Activated CD4-positive, alpha-beta memory T cell treated with anti-CD3 and anti-CD28 coated beads, Interleukin-2, amount 10 ng/mL, durations not matched to agents 7 days and 5 days (primary cell): ENCODE measurements at regions not wholly inside any gene's neighbourhood (a gene's known extent, or its start where the extent isn't known, plus 50 kb on each side); places are given as distances from the start of the nearest gene placed in this dataset.

Experiments used
- CTCF ChIA-PET: fragments of 350-600 bp; sonication (Branson Sonifier 250); formaldehyde crosslinking; loops from one replicate; lab custom pipeline; 2021; ENCODE audit warnings: antibody characterized with exemption, inconsistent platforms; lab: Charles Lee
- POLR2A ChIA-PET: fragments of 350-600 bp; sonication (Branson Sonifier 250); formaldehyde crosslinking; loops from one replicate; lab custom pipeline; 2021; ENCODE audit warnings: antibody characterized with exemption; lab: Charles Lee
- DNase-seq: peaks from one replicate; pipeline ENCODE4 v3.0.0-alpha.2; 2020
- H3K27ac Mint-ChIP-seq: one replicate; pipeline ENCODE4 v1.8.0; 2021; ENCODE audit warnings: mild to moderate bottlenecking, mixed read lengths
- H3K27me3 Mint-ChIP-seq: one replicate; pipeline ENCODE4 v1.8.0; 2021; ENCODE audit warnings: mixed read lengths
- H3K36me3 Mint-ChIP-seq: one replicate; pipeline ENCODE4 v1.8.0; 2021; ENCODE audit warnings: low read depth, mixed read lengths
- H3K4me1 Mint-ChIP-seq: one replicate; pipeline ENCODE4 v1.8.0; 2021; ENCODE audit warnings: mixed read lengths
- H3K4me3 Mint-ChIP-seq: one replicate; pipeline ENCODE4 v1.8.0; 2021; ENCODE audit warnings: mild to moderate bottlenecking, mixed read lengths
- H3K9me3 Mint-ChIP-seq: one replicate; pipeline ENCODE4 v1.8.0; 2021; ENCODE audit warnings: mixed read lengths

- CTCF ChIA-PET: interaction anchor here (0.6 to 1.6 kb wide), 13 partner anchors 18 to 362 kb away, joined by 3 to 12 read pairs (median 4); no protein-coding TSS in a partner anchor
- H3K4me3 Mint-ChIP-seq: peak overlapping the region; percentile 31
- peak; percentile 83 for DNase-seq
- H3K9me3 Mint-ChIP-seq: no peaks in the 10 kb centered on the region
- peak overlapping the region; percentile 77 for H3K27ac Mint-ChIP-seq
- H3K36me3 Mint-ChIP-seq: peaks cover 54% of the 10 kb centered on the region
- peaks cover 33% of the 10 kb centered on the region for H3K4me1 Mint-ChIP-seq
- no peaks in the 10 kb centered on the region for H3K27me3 Mint-ChIP-seq
- POLR2A ChIA-PET: interaction anchor here (0.6 to 3.4 kb wide), 22 partner anchors 10 to 354 kb away, joined by 3 to 40 read pairs (median 6); partner anchors contain the start of gene NFIL3
These were observed 269.8 kb downstream of the SYK start for GRCh38 chr9:91071184-91071990.

GRCh38 chr9:91073049-91073810 is 271.6 kb downstream of the SYK start:
- Mint-ChIP-seq H3K4me1 (peaks cover 32% of the 10 kb centered on the region), H3K36me3 (peaks cover 54% of the 10 kb centered on the region), H3K9me3 (no peaks in the 10 kb centered on the region), H3K4me3 (no peak overlapping the region), H3K27ac (peak overlapping the region; percentile 36), H3K27me3 (no peaks in the 10 kb centered on the region)
- CTCF ChIA-PET: no interaction called here
- no peak for DNase-seq
- POLR2A ChIA-PET: interaction anchor here (2.9 to 3.4 kb wide), 2 partner anchors 28 to 78 kb away, joined by 27 to 40 read pairs; no protein-coding TSS in a partner anchor

- no peak for DNase-seq
- H3K27me3 Mint-ChIP-seq: no peaks in the 10 kb centered on the region
- no peaks in the 10 kb centered on the region for H3K9me3 Mint-ChIP-seq
- H3K36me3 Mint-ChIP-seq: peaks cover 54% of the 10 kb centered on the region
- no peak overlapping the region for H3K4me3 Mint-ChIP-seq
- CTCF ChIA-PET: no interaction called here
- POLR2A ChIA-PET: no interaction called here
- no peak overlapping the region for H3K27ac Mint-ChIP-seq
- H3K4me1 Mint-ChIP-seq: peaks cover 34% of the 10 kb centered on the region
These were observed 272.5 kb downstream of the SYK start for GRCh38 chr9:91073811-91074771.

- CTCF ChIA-PET: no interaction called here
- no peak overlapping the region for H3K4me3 Mint-ChIP-seq
- POLR2A ChIA-PET: no interaction called here
- peaks cover 52% of the 10 kb centered on the region for H3K36me3 Mint-ChIP-seq
- peaks cover 30% of the 10 kb centered on the region for H3K4me1 Mint-ChIP-seq
- H3K27ac Mint-ChIP-seq: no peak overlapping the region
- H3K27me3 Mint-ChIP-seq: no peaks in the 10 kb centered on the region
- DNase-seq: no peak
- no peaks in the 10 kb centered on the region for H3K9me3 Mint-ChIP-seq
These were observed 273.2 kb downstream of the SYK start for GRCh38 chr9:91074866-91075265.

GRCh38 chr9:91075279-91075678 is 273.7 kb downstream of the SYK start:
- H3K4me1 Mint-ChIP-seq: peaks cover 32% of the 10 kb centered on the region
- DNase-seq: no peak

GRCh38 chr9:91077624-91078368 is 276.2 kb downstream of the SYK start:
- H3K36me3 Mint-ChIP-seq: peaks cover 70% of the 10 kb centered on the region
- no peak for DNase-seq
- H3K4me3 Mint-ChIP-seq: no peak overlapping the region
- CTCF ChIA-PET: no interaction called here
- peaks cover 12% of the 10 kb centered on the region for H3K4me1 Mint-ChIP-seq
- H3K27me3 Mint-ChIP-seq: peaks cover under 1% of the 10 kb centered on the region
- POLR2A ChIA-PET: interaction anchor here (0.7 to 1.0 kb wide), 3 partner anchors 8 to 24 kb away, joined by 3 read pairs; no protein-coding TSS in a partner anchor
- no peak overlapping the region for H3K27ac Mint-ChIP-seq
- H3K9me3 Mint-ChIP-seq: peaks cover 3% of the 10 kb centered on the region

More at GRCh38 chr9:91075279-91075678, 273.7 kb downstream of the SYK start:
- Mint-ChIP-seq H3K9me3 (no peaks in the 10 kb centered on the region), H3K27ac (no peak overlapping the region), H3K4me3 (no peak overlapping the region), H3K36me3 (peaks cover 56% of the 10 kb centered on the region), H3K27me3 (no peaks in the 10 kb centered on the region)
- POLR2A ChIA-PET: no interaction called here
- CTCF ChIA-PET: no interaction called here

GRCh38 chr9:91078369-91078695 is 276.7 kb downstream of the SYK start:
- peaks cover 1% of the 10 kb centered on the region for H3K27me3 Mint-ChIP-seq
- POLR2A ChIA-PET: interaction anchor here (0.7 to 1.0 kb wide), 2 partner anchors 21 to 23 kb away, joined by 3 read pairs; no protein-coding TSS in a partner anchor
- CTCF ChIA-PET: no interaction called here
- DNase-seq: no peak
- no peak overlapping the region for H3K27ac Mint-ChIP-seq
- H3K4me3 Mint-ChIP-seq: no peak overlapping the region
- peaks cover 4% of the 10 kb centered on the region for H3K9me3 Mint-ChIP-seq
- H3K36me3 Mint-ChIP-seq: peaks cover 73% of the 10 kb centered on the region
- H3K4me1 Mint-ChIP-seq: peaks cover 10% of the 10 kb centered on the region

GRCh38 chr9:91082731-91083130 is 279.0 kb downstream of the AUH start:
- ChIA-PET POLR2A (interaction anchor here (1.2 kb wide), 1 partner anchor 68 kb away, joined by 3 read pairs; no protein-coding TSS in a partner anchor), CTCF (no interaction called here)
- peaks cover 1% of the 10 kb centered on the region for H3K27me3 Mint-ChIP-seq
- DNase-seq: no peak
- peaks cover 7% of the 10 kb centered on the region for H3K9me3 Mint-ChIP-seq
- H3K27ac Mint-ChIP-seq: no peak overlapping the region
- H3K4me1 Mint-ChIP-seq: peaks cover 31% of the 10 kb centered on the region
- H3K36me3 Mint-ChIP-seq: peaks cover 81% of the 10 kb centered on the region
- no peak overlapping the region for H3K4me3 Mint-ChIP-seq

- peaks cover 1% of the 10 kb centered on the region for H3K27me3 Mint-ChIP-seq
- no peak for DNase-seq
- CTCF ChIA-PET: no interaction called here
- H3K27ac Mint-ChIP-seq: no peak overlapping the region
- H3K4me1 Mint-ChIP-seq: peaks cover 35% of the 10 kb centered on the region
- H3K4me3 Mint-ChIP-seq: no peak overlapping the region
- POLR2A ChIA-PET: interaction anchor here (0.8 to 1.2 kb wide), 2 partner anchors 8 to 340 kb away, joined by 3 read pairs; no protein-coding TSS in a partner anchor
- peaks cover 83% of the 10 kb centered on the region for H3K36me3 Mint-ChIP-seq
- peaks cover 8% of the 10 kb centered on the region for H3K9me3 Mint-ChIP-seq
These were observed 276.7 kb downstream of the AUH start for GRCh38 chr9:91084896-91085516.

GRCh38 chr9:91085517-91086291 is 276.0 kb downstream of the AUH start:
- CTCF ChIA-PET: no interaction called here
- no peak overlapping the region for H3K4me3 Mint-ChIP-seq

More at GRCh38 chr9:91085517-91086291, 276.0 kb downstream of the AUH start:
- POLR2A ChIA-PET: interaction anchor here (0.8 to 1.2 kb wide), 3 partner anchors 8 to 339 kb away, joined by 3 read pairs; no protein-coding TSS in a partner anchor
- Mint-ChIP-seq H3K36me3 (peaks cover 82% of the 10 kb centered on the region), H3K27ac (peak overlapping the region; percentile 17), H3K9me3 (peaks cover 8% of the 10 kb centered on the region), H3K4me1 (peaks cover 37% of the 10 kb centered on the region), H3K27me3 (peaks cover 1% of the 10 kb centered on the region)
- no peak for DNase-seq
